HCT116 (cell line): ENCODE measurements at regions not wholly inside any gene's neighbourhood (a gene's known extent, or its start where the extent isn't known, plus 50 kb on each side); places are given as distances from the start of the nearest gene placed in this dataset.

Experiments
- CEBPB ChIP-seq: IDR thresholded peaks from 2 replicates; pipeline ENCODE4 v1.6.1; 2012; ENCODE audit warnings: low read depth
- EGR1 ChIP-seq: IDR thresholded peaks from 2 replicates; pipeline ENCODE4 v1.6.1; 2012; ENCODE audit warnings: low read depth
- EZH2 ChIP-seq: fragments of 200-600 bp; sonication (generic); IDR thresholded peaks from 2 replicates; pipeline ENCODE4 v1.6.1; 2017; ENCODE audit warnings: antibody characterized with exemption, mixed run types
- EZH2phosphoT487 ChIP-seq: fragments of 200-600 bp; IDR thresholded peaks from 2 replicates; pipeline ENCODE4 v1.6.1; 2018; ENCODE audit warnings: antibody characterized with exemption, borderline replicate concordance
- JUND ChIP-seq: IDR thresholded peaks from 2 replicates; pipeline ENCODE4 v1.6.1; 2012
- POLR2A ChIP-seq: IDR thresholded peaks from 2 replicates; pipeline ENCODE4 v1.7.0; 2011; ENCODE audit warnings: borderline replicate concordance; ENCODE audit not compliant: insufficient read depth, insufficient read length; ENCODE audit errors: extremely low read depth
- POLR2AphosphoS5 ChIP-seq: IDR thresholded peaks from 2 replicates; pipeline ENCODE4 v1.6.1; 2011; ENCODE audit warnings: mild to moderate bottlenecking, low read depth, low read length, moderate library complexity
- RAD21 ChIP-seq: IDR thresholded peaks from 2 replicates; pipeline ENCODE4 v1.6.1; 2012; ENCODE audit warnings: low read depth, mild to moderate bottlenecking
- SP1 ChIP-seq: IDR thresholded peaks from 2 replicates; pipeline ENCODE4 v1.6.1; 2012; ENCODE audit warnings: low read depth
- SRF ChIP-seq: IDR thresholded peaks from 2 replicates; pipeline ENCODE4 v1.6.1; 2012; ENCODE audit warnings: low read depth
- TCF7L2 ChIP-seq: IDR thresholded peaks from 2 replicates; pipeline ENCODE4 v1.7.0; 2011; ENCODE audit warnings: borderline replicate concordance, inconsistent platforms; ENCODE audit not compliant: insufficient read depth, insufficient read length; ENCODE audit errors: extremely low read depth
- ZFX ChIP-seq: fragments of 450-650 bp; IDR thresholded peaks from 2 replicates; pipeline ENCODE4 v1.6.1; 2017
- TF ChIP-seq, protein P1 (sequence below), 3 experiments: fragments of 200-600 bp in 1 of 3; sonication (generic) in 1 of 3; IDR thresholded peaks in 2 of 3; conservative IDR thresholded peaks in 1 of 3; 2 replicates each; pipeline ENCODE4 v1.5.1; 2012 to 2017; ENCODE audit warnings: low read depth in 2 of 3, low read length in 2 of 3, antibody characterized with exemption in 1 of 3, borderline replicate concordance in 1 of 3, control low read depth in 1 of 3, mild to moderate bottlenecking in 1 of 3, mixed read lengths in 1 of 3, mixed run types in 1 of 3, moderate library complexity in 1 of 3; ENCODE audit not compliant: insufficient read depth in 1 of 3

GRCh38 chrX:40249582-40249981, 151.8 kb upstream of the BCOR start:
- TF ChIP-seq, protein P1, sequence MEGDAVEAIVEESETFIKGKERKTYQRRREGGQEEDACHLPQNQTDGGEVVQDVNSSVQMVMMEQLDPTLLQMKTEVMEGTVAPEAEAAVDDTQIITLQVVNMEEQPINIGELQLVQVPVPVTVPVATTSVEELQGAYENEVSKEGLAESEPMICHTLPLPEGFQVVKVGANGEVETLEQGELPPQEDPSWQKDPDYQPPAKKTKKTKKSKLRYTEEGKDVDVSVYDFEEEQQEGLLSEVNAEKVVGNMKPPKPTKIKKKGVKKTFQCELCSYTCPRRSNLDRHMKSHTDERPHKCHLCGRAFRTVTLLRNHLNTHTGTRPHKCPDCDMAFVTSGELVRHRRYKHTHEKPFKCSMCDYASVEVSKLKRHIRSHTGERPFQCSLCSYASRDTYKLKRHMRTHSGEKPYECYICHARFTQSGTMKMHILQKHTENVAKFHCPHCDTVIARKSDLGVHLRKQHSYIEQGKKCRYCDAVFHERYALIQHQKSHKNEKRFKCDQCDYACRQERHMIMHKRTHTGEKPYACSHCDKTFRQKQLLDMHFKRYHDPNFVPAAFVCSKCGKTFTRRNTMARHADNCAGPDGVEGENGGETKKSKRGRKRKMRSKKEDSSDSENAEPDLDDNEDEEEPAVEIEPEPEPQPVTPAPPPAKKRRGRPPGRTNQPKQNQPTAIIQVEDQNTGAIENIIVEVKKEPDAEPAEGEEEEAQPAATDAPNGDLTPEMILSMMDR (IDR thresholded peaks at IDR 0.05 in 2 of 3, conservative IDR thresholded peaks at IDR 0.05 in 1 of 3; ENCODE audit: borderline replicate concordance in 1 of 3, insufficient read depth in 1 of 3, low read depth in 2 of 3, low read length in 2 of 3) = no peak
- TF ChIP-seq EZH2 (no peak), SRF (no peak), POLR2AphosphoS5 (no peak), EGR1 (no peak), POLR2A (no peak), RAD21 (no peak), ZFX (no peak), JUND (no peak), CEBPB (no peak), EZH2phosphoT487 (no peak), SP1 (no peak), TCF7L2 (no peak)
